HEK293 (cell line): ENCODE measurements at regions not wholly inside any gene's neighbourhood (a gene's known extent, or its start where the extent isn't known, plus 50 kb on each side); places are given as distances from the start of the nearest gene placed in this dataset.

Experiments
- ATF2 ChIP-seq: fragments of 450-650 bp; formaldehyde crosslinking; IDR thresholded peaks from 2 replicates; pipeline ENCODE4 v1.5.1; 2016; ENCODE audit warnings: missing biosample characterization, missing genetic modification characterization, low read depth
- EGR2 ChIP-seq: fragments of 450-650 bp; formaldehyde crosslinking; IDR thresholded peaks from 2 replicates; pipeline ENCODE4 v1.5.1; 2016; ENCODE audit warnings: low read depth, missing biosample characterization, missing genetic modification characterization
- GFI1B ChIP-seq: fragments of 450-650 bp; formaldehyde crosslinking; IDR thresholded peaks from 2 replicates; pipeline ENCODE4 v1.5.1; 2016; ENCODE audit warnings: missing biosample characterization, missing genetic modification characterization
- GLIS1 ChIP-seq: fragments of 450-650 bp; formaldehyde crosslinking; IDR thresholded peaks from 2 replicates; pipeline ENCODE4 v1.5.1; 2016; ENCODE audit warnings: missing biosample characterization, missing genetic modification characterization
- GLIS2 ChIP-seq: fragments of 450-650 bp; formaldehyde crosslinking; IDR thresholded peaks from 2 replicates; pipeline ENCODE4 v1.5.1; 2016; ENCODE audit warnings: missing biosample characterization, missing genetic modification characterization
- HOXA7 ChIP-seq: sonication (generic); formaldehyde crosslinking; IDR thresholded peaks from 2 replicates; pipeline ENCODE4 v1.8.1; 2022; ENCODE audit warnings: missing genetic modification reagents, borderline replicate concordance
- KLF16 ChIP-seq: fragments of 450-650 bp; formaldehyde crosslinking; IDR thresholded peaks from 2 replicates; pipeline ENCODE4 v1.5.1; 2017; ENCODE audit warnings: missing biosample characterization, missing genetic modification characterization
- PRDM10 ChIP-seq: fragments of 450-650 bp; formaldehyde crosslinking; IDR thresholded peaks from 2 replicates; pipeline ENCODE4 v1.5.1; 2016; ENCODE audit warnings: missing biosample characterization, missing genetic modification characterization
- SCRT2 ChIP-seq: fragments of 450-650 bp; formaldehyde crosslinking; IDR thresholded peaks from 2 replicates; pipeline ENCODE4 v1.5.1; 2016; ENCODE audit warnings: missing biosample characterization, missing genetic modification characterization
- SP7 ChIP-seq: fragments of 450-650 bp; formaldehyde crosslinking; IDR thresholded peaks from 2 replicates; pipeline ENCODE4 v1.5.1; 2016; ENCODE audit warnings: missing biosample characterization, missing genetic modification characterization
- ZBTB11 ChIP-seq: fragments of 450-650 bp; formaldehyde crosslinking; conservative IDR thresholded peaks from 2 replicates; pipeline ENCODE4 v1.5.1; 2016; ENCODE audit warnings: low read depth, missing biosample characterization, missing genetic modification characterization
- ZBTB21 ChIP-seq: fragments of 450-650 bp; formaldehyde crosslinking; IDR thresholded peaks from 2 replicates; pipeline ENCODE4 v1.5.1; 2017; ENCODE audit warnings: missing biosample characterization, missing genetic modification characterization
- ZBTB7A ChIP-seq: fragments of 450-650 bp; formaldehyde crosslinking; IDR thresholded peaks from 2 replicates; pipeline ENCODE4 v1.5.1; 2016; ENCODE audit warnings: low read depth, missing biosample characterization, missing genetic modification characterization
- ZNF202 ChIP-seq: fragments of 450-650 bp; formaldehyde crosslinking; IDR thresholded peaks from 2 replicates; pipeline ENCODE4 v1.5.1; 2016; ENCODE audit warnings: missing biosample characterization, missing genetic modification characterization, borderline replicate concordance
- ZNF211 ChIP-seq: fragments of 450-650 bp; formaldehyde crosslinking; IDR thresholded peaks from 2 replicates; pipeline ENCODE4 v1.5.1; 2016; ENCODE audit warnings: low read depth, missing biosample characterization, missing genetic modification characterization
- ZNF354C ChIP-seq: fragments of 450-650 bp; formaldehyde crosslinking; IDR thresholded peaks from 2 replicates; pipeline ENCODE4 v1.5.1; 2016; ENCODE audit warnings: missing biosample characterization, missing genetic modification characterization, low read depth, borderline replicate concordance
- ZNF394 ChIP-seq: fragments of 450-650 bp; formaldehyde crosslinking; IDR thresholded peaks from 2 replicates; pipeline ENCODE4 v1.5.1; 2016; ENCODE audit warnings: missing biosample characterization, missing genetic modification characterization, mild to moderate bottlenecking, moderate library complexity, borderline replicate concordance
- ZNF48 ChIP-seq: fragments of 450-650 bp; formaldehyde crosslinking; IDR thresholded peaks from 2 replicates; pipeline ENCODE4 v1.5.1; 2016; ENCODE audit warnings: missing biosample characterization, missing genetic modification characterization
- ZNF501 ChIP-seq: fragments of 450-650 bp; formaldehyde crosslinking; IDR thresholded peaks from 2 replicates; pipeline ENCODE4 v1.5.1; 2016; ENCODE audit warnings: missing biosample characterization, missing genetic modification characterization
- ZNF514 ChIP-seq: fragments of 450-650 bp; formaldehyde crosslinking; IDR thresholded peaks from 2 replicates; pipeline ENCODE4 v1.5.1; 2016; ENCODE audit warnings: missing biosample characterization, missing genetic modification characterization
- ZNF544 ChIP-seq: fragments of 450-650 bp; formaldehyde crosslinking; IDR thresholded peaks from 2 replicates; pipeline ENCODE4 v1.5.0; 2017; ENCODE audit warnings: missing biosample characterization, missing genetic modification characterization
- ZNF548 ChIP-seq: fragments of 450-650 bp; formaldehyde crosslinking; IDR thresholded peaks from 2 replicates; pipeline ENCODE4 v1.5.1; 2016; ENCODE audit warnings: missing biosample characterization, missing genetic modification characterization
- ZNF629 ChIP-seq: fragments of 450-650 bp; formaldehyde crosslinking; IDR thresholded peaks from 2 replicates; pipeline ENCODE4 v1.5.1; 2017; ENCODE audit warnings: missing biosample characterization, missing genetic modification characterization
- ZNF664 ChIP-seq: fragments of 450-650 bp; formaldehyde crosslinking; IDR thresholded peaks from 2 replicates; pipeline ENCODE4 v1.5.1; 2016; ENCODE audit warnings: missing biosample characterization, missing genetic modification characterization
- ZNF701 ChIP-seq: fragments of 450-650 bp; formaldehyde crosslinking; IDR thresholded peaks from 2 replicates; pipeline ENCODE4 v1.5.1; 2016; ENCODE audit warnings: missing biosample characterization, missing genetic modification characterization
- ZNF843 ChIP-seq: fragments of 450-650 bp; formaldehyde crosslinking; IDR thresholded peaks from 2 replicates; pipeline ENCODE4 v1.5.1; 2016; ENCODE audit warnings: missing biosample characterization, missing genetic modification characterization
- ZXDB ChIP-seq: fragments of 450-650 bp; formaldehyde crosslinking; IDR thresholded peaks from 2 replicates; pipeline ENCODE4 v1.5.1; 2016; ENCODE audit warnings: missing biosample characterization, missing genetic modification characterization
- TF ChIP-seq, protein P1 (sequence below): fragments of 450-650 bp; formaldehyde crosslinking; IDR thresholded peaks from 2 replicates; pipeline ENCODE4 v1.5.1; 2017; ENCODE audit warnings: missing biosample characterization, missing genetic modification characterization
- TF ChIP-seq, protein P2 (sequence below): fragments of 450-650 bp; formaldehyde crosslinking; IDR thresholded peaks from 2 replicates; pipeline ENCODE4 v1.5.1; 2017; ENCODE audit warnings: missing biosample characterization, mild to moderate bottlenecking, missing genetic modification characterization, moderate library complexity
- TF ChIP-seq, protein P3 (sequence below): fragments of 450-650 bp; formaldehyde crosslinking; IDR thresholded peaks from 2 replicates; pipeline ENCODE4 v1.5.1; 2017; ENCODE audit warnings: missing biosample characterization, missing genetic modification characterization

DNA sequence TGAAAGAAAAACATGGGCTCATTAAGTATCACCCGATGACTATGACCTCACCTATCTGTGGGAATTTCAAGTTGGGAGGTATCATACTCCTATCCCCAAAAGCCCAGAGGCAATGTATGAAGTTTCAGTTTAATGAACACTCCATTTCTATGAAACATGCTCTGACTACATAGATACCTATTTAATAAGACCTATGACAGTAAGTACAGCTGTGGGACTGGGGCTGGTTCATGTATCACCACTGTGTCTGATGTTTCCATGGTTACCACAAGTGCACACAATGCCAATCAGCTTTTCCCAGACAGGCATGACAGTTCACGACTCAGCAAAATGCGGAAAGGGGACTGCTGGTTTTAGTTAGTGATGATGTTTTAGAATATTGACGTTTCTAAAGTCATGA lies 167.7 kb downstream of the SIPA1L2 start (continued):
- TF ChIP-seq ZBTB11 (tag by site-specific recombination) (no peak), ZNF354C (tag by site-specific recombination) (no peak), ZBTB7A (tag by site-specific recombination) (no peak), EGR2 (no peak), KLF16 (tag by site-specific recombination) (0 out of 2 replicates have a peak, but pooled peaks have one; percentile 28), ATF2 (tag by site-specific recombination) (peak; percentile 73; the same call in 1 of the 2 replicates), ZNF501 (tag by site-specific recombination) (no peak), ZNF202 (no peak), GLIS2 (0 out of 2 replicates have a peak, but pooled peaks have one; percentile 14), HOXA7 (CRISPR knock-in tag) (no peak), ZXDB (no peak), ZNF211 (tag by site-specific recombination) (no peak), ZBTB21 (tag by site-specific recombination) (peak; percentile 43), SP7 (tag by site-specific recombination) (no peak), PRDM10 (tag by site-specific recombination) (no peak), ZNF701 (tag by site-specific recombination) (no peak), GFI1B (tag by site-specific recombination) (no peak), ZNF629 (tag by site-specific recombination) (peak; percentile 76), ZNF664 (no peak), ZNF548 (tag by site-specific recombination) (no peak), ZNF514 (tag by site-specific recombination) (no peak), SCRT2 (tag by site-specific recombination) (no peak), ZNF48 (no peak), ZNF544 (tag by site-specific recombination) (no peak), ZNF394 (tag by site-specific recombination) (peak; percentile 32; the same call in 1 of the 2 replicates), GLIS1 (tag by site-specific recombination) (no peak), ZNF843 (tag by site-specific recombination) (no peak)
- TF ChIP-seq, protein P1, sequence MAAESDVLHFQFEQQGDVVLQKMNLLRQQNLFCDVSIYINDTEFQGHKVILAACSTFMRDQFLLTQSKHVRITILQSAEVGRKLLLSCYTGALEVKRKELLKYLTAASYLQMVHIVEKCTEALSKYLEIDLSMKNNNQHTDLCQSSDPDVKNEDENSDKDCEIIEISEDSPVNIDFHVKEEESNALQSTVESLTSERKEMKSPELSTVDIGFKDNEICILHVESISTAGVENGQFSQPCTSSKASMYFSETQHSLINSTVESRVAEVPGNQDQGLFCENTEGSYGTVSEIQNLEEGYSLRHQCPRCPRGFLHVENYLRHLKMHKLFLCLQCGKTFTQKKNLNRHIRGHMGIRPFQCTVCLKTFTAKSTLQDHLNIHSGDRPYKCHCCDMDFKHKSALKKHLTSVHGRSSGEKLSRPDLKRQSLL (tag by site-specific recombination): no peak
- TF ChIP-seq, protein P2, sequence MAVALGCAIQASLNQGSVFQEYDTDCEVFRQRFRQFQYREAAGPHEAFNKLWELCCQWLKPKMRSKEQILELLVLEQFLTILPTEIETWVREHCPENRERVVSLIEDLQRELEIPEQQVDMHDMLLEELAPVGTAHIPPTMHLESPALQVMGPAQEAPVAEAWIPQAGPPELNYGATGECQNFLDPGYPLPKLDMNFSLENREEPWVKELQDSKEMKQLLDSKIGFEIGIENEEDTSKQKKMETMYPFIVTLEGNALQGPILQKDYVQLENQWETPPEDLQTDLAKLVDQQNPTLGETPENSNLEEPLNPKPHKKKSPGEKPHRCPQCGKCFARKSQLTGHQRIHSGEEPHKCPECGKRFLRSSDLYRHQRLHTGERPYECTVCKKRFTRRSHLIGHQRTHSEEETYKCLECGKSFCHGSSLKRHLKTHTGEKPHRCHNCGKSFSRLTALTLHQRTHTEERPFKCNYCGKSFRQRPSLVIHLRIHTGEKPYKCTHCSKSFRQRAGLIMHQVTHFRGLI (tag by site-specific recombination): no peak
- TF ChIP-seq, protein P3, sequence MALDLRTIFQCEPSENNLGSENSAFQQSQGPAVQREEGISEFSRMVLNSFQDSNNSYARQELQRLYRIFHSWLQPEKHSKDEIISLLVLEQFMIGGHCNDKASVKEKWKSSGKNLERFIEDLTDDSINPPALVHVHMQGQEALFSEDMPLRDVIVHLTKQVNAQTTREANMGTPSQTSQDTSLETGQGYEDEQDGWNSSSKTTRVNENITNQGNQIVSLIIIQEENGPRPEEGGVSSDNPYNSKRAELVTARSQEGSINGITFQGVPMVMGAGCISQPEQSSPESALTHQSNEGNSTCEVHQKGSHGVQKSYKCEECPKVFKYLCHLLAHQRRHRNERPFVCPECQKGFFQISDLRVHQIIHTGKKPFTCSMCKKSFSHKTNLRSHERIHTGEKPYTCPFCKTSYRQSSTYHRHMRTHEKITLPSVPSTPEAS (tag by site-specific recombination): peak; percentile 59
